ENCODE measurements at regions not wholly inside any gene's neighbourhood (a gene's known extent, or its start where the extent isn't known, plus 50 kb on each side); places are given as distances from the start of the nearest gene placed in this dataset.

- no peak for TF ChIP-seq CTCF (IDR thresholded peaks at IDR 0.05; ENCODE audit: extremely low read depth, missing control alignments)
Observed at GRCh38 chr6:92700411-92700810, 718.9 kb downstream of the EPHA7 start.

GRCh38 chr6:92690997-92691599, 728.3 kb downstream of the EPHA7 start:
- no peak for TF ChIP-seq CTCF (IDR thresholded peaks at IDR 0.05; ENCODE audit: extremely low read depth, missing control alignments)
- no peak for DNase-seq (ENCODE audit: low spot score)

More at GRCh38 chr6:92700411-92700810, 718.9 kb downstream of the EPHA7 start:
- no peak for DNase-seq (ENCODE audit: low spot score)

- no peak for TF ChIP-seq CTCF (IDR thresholded peaks at IDR 0.05; ENCODE audit: extremely low read depth, missing control alignments)
- no peak for DNase-seq (ENCODE audit: low spot score)
Observed at GRCh38 chr6:92688342-92688741, 731.0 kb downstream of the EPHA7 start.

GRCh38 chr6:92687278-92687677, 732.1 kb downstream of the EPHA7 start:
- no peak for TF ChIP-seq CTCF (IDR thresholded peaks at IDR 0.05; ENCODE audit: extremely low read depth, missing control alignments)
- no peak for DNase-seq (ENCODE audit: low spot score)

GRCh38 chr6:92684386-92684785, 735.0 kb downstream of the EPHA7 start:
- no peak for DNase-seq (ENCODE audit: low spot score)
- no peak for TF ChIP-seq CTCF (IDR thresholded peaks at IDR 0.05; ENCODE audit: extremely low read depth, missing control alignments)

GRCh38 chr6:92683748-92684147, 735.6 kb downstream of the EPHA7 start:
- TF ChIP-seq CTCF (IDR thresholded peaks at IDR 0.05; ENCODE audit: extremely low read depth, missing control alignments) = no peak

GRCh38 chr6:92682516-92683398, 736.6 kb downstream of the EPHA7 start:
- TF ChIP-seq CTCF (IDR thresholded peaks at IDR 0.05; ENCODE audit: extremely low read depth, missing control alignments) = no peak
- no peak for DNase-seq (ENCODE audit: low spot score)

More at GRCh38 chr6:92683748-92684147, 735.6 kb downstream of the EPHA7 start:
- DNase-seq (ENCODE audit: low spot score) = no peak

All from GM20000 (cell line).